HEK293 (cell line): ENCODE measurements at regions not wholly inside any gene's neighbourhood (a gene's known extent, or its start where the extent isn't known, plus 50 kb on each side); places are given as distances from the start of the nearest gene placed in this dataset.

Experiments used
- CTCF ChIA-PET: fragments of 350-600 bp; formaldehyde crosslinking; extraction: SDS; loops from one replicate; lab custom pipeline; 2021; ENCODE audit warnings: antibody characterized with exemption; lab: Yijun Ruan, JAX
- POLR2A ChIA-PET: fragments of 300-600 bp; formaldehyde crosslinking; extraction: SDS; loops from one replicate; lab custom pipeline; 2020; ENCODE audit warnings: antibody characterized with exemption, inconsistent platforms; lab: Yijun Ruan, JAX
- H3K27ac ChIP-seq: fragments of 200-500 bp; sonication (Bioruptor generic); 2 replicates; pipeline ENCODE4 v1.5.1; 2014; ENCODE audit warnings: low read depth, low read length, control low read depth, inconsistent platforms; ENCODE audit errors: extremely low read depth
- H3K36me3 ChIP-seq, 2 experiments: fragments of 200-500 bp in 1 of 2; sonication (Bioruptor generic) in 1 of 2; 1 replicate in 1 of 2; 2 replicates in 1 of 2; pipeline ENCODE4 v1.5.1; 2014 to 2017; ENCODE audit warnings: inconsistent platforms in 2 of 2, low read length in 2 of 2; ENCODE audit not compliant: control insufficient read depth in 2 of 2, insufficient read depth in 1 of 2
- H3K4me1 ChIP-seq: fragments of 200-500 bp; sonication (Bioruptor generic); 2 replicates; pipeline ENCODE4 v1.5.1; 2014; ENCODE audit warnings: mild to moderate bottlenecking, low read length, inconsistent platforms; ENCODE audit not compliant: control insufficient read depth, insufficient read depth
- H3K4me3 ChIP-seq: 2 replicates; pipeline ENCODE4 v1.5.1; 2011; ENCODE audit warnings: low read depth, mild to moderate bottlenecking, control low read depth, low read length, moderate library complexity
- H3K9me3 ChIP-seq: fragments of 200-500 bp; sonication (Bioruptor generic); 2 replicates; pipeline ENCODE4 v1.5.1; 2014; ENCODE audit warnings: low read depth, low read length, inconsistent platforms; ENCODE audit not compliant: control insufficient read depth, insufficient read depth
- EGR2 ChIP-seq: fragments of 450-650 bp; formaldehyde crosslinking; IDR thresholded peaks from 2 replicates; pipeline ENCODE4 v1.5.1; 2016; ENCODE audit warnings: low read depth, missing biosample characterization, missing genetic modification characterization
- HOXD13 ChIP-seq: sonication (generic); formaldehyde crosslinking; IDR thresholded peaks from 2 replicates; pipeline ENCODE4 v1.8.0; 2022; ENCODE audit warnings: missing genetic modification reagents, borderline replicate concordance
- RBAK ChIP-seq: fragments of 450-650 bp; formaldehyde crosslinking; IDR thresholded peaks from 2 replicates; pipeline ENCODE4 v1.5.1; 2016; ENCODE audit warnings: missing biosample characterization, missing genetic modification characterization
- SALL2 ChIP-seq: fragments of 450-650 bp; formaldehyde crosslinking; IDR thresholded peaks from 2 replicates; pipeline ENCODE4 v1.5.0; 2017; ENCODE audit warnings: missing biosample characterization, mild to moderate bottlenecking, missing genetic modification characterization, borderline replicate concordance
- SP2 ChIP-seq: fragments of 450-650 bp; formaldehyde crosslinking; IDR thresholded peaks from 2 replicates; pipeline ENCODE4 v1.5.1; 2016; ENCODE audit warnings: missing biosample characterization, missing genetic modification characterization
- ZBTB44 ChIP-seq: fragments of 450-650 bp; IDR thresholded peaks from 2 replicates; pipeline ENCODE4 v1.5.1; 2018; ENCODE audit warnings: missing biosample characterization, mild to moderate bottlenecking, missing genetic modification characterization
- ZFP41 ChIP-seq: fragments of 450-650 bp; formaldehyde crosslinking; IDR thresholded peaks from 2 replicates; pipeline ENCODE4 v1.5.1; 2016; ENCODE audit warnings: missing biosample characterization, missing genetic modification characterization, borderline replicate concordance
- ZNF19 ChIP-seq: fragments of 450-650 bp; formaldehyde crosslinking; IDR thresholded peaks from 2 replicates; pipeline ENCODE4; 2016; ENCODE audit warnings: missing biosample characterization, missing genetic modification characterization, low read depth
- ZNF211 ChIP-seq: fragments of 450-650 bp; formaldehyde crosslinking; IDR thresholded peaks from 2 replicates; pipeline ENCODE4 v1.5.1; 2016; ENCODE audit warnings: low read depth, missing biosample characterization, missing genetic modification characterization
- ZNF280C ChIP-seq: fragments of 450-650 bp; formaldehyde crosslinking; IDR thresholded peaks from 2 replicates; pipeline ENCODE4 v1.5.1; 2016; ENCODE audit warnings: missing biosample characterization, missing genetic modification characterization
- ZNF341 ChIP-seq: fragments of 450-650 bp; formaldehyde crosslinking; IDR thresholded peaks from 2 replicates; pipeline ENCODE4; 2016; ENCODE audit warnings: low read depth, missing biosample characterization, missing genetic modification characterization
- ZNF354C ChIP-seq: fragments of 450-650 bp; formaldehyde crosslinking; IDR thresholded peaks from 2 replicates; pipeline ENCODE4 v1.5.1; 2016; ENCODE audit warnings: missing biosample characterization, missing genetic modification characterization, low read depth, borderline replicate concordance
- ZNF501 ChIP-seq: fragments of 450-650 bp; formaldehyde crosslinking; IDR thresholded peaks from 2 replicates; pipeline ENCODE4 v1.5.1; 2016; ENCODE audit warnings: missing biosample characterization, missing genetic modification characterization
- ZNF529 ChIP-seq: fragments of 450-650 bp; formaldehyde crosslinking; IDR thresholded peaks from 2 replicates; pipeline ENCODE4 v1.5.1; 2017; ENCODE audit warnings: missing genetic modification characterization, missing biosample characterization; ENCODE audit not compliant: insufficient replicate concordance
- ZNF530 ChIP-seq: fragments of 450-650 bp; formaldehyde crosslinking; IDR thresholded peaks from 2 replicates; pipeline ENCODE4 v1.5.1; 2016; ENCODE audit warnings: low read depth, missing biosample characterization, missing genetic modification characterization
- ZNF548 ChIP-seq: fragments of 450-650 bp; formaldehyde crosslinking; IDR thresholded peaks from 2 replicates; pipeline ENCODE4 v1.5.1; 2016; ENCODE audit warnings: missing biosample characterization, missing genetic modification characterization
- ZNF555 ChIP-seq: fragments of 450-650 bp; formaldehyde crosslinking; conservative IDR thresholded peaks from 2 replicates; pipeline ENCODE4 v1.5.1; 2017; ENCODE audit warnings: missing biosample characterization, mild to moderate bottlenecking, missing genetic modification characterization, inconsistent platforms
- ZNF571 ChIP-seq: fragments of 450-650 bp; formaldehyde crosslinking; IDR thresholded peaks from 2 replicates; pipeline ENCODE4 v1.5.0; 2017; ENCODE audit warnings: missing biosample characterization, missing genetic modification characterization
- ZNF580 ChIP-seq: fragments of 450-650 bp; formaldehyde crosslinking; IDR thresholded peaks from 2 replicates; pipeline ENCODE4 v1.5.1; 2016; ENCODE audit warnings: missing biosample characterization, missing genetic modification characterization
- ZNF677 ChIP-seq: fragments of 450-650 bp; IDR thresholded peaks from 2 replicates; pipeline ENCODE4 v1.5.0; 2018; ENCODE audit warnings: missing biosample characterization, mild to moderate bottlenecking, missing genetic modification characterization, moderate library complexity
- ZNF776 ChIP-seq: fragments of 450-650 bp; formaldehyde crosslinking; IDR thresholded peaks from 2 replicates; pipeline ENCODE4 v1.5.0; 2017; ENCODE audit warnings: missing biosample characterization, missing genetic modification characterization, borderline replicate concordance
- ZSCAN16 ChIP-seq: fragments of 450-650 bp; formaldehyde crosslinking; IDR thresholded peaks from 2 replicates; pipeline ENCODE4 v1.5.1; 2016; ENCODE audit warnings: missing biosample characterization, missing genetic modification characterization

GRCh38 chr15:47492195-47492594 is 225.1 kb upstream of the SEMA6D start:
- no peaks in the 10 kb centered on the region for H3K4me1 ChIP-seq
- H3K4me3 ChIP-seq: no peak overlapping the region
- no peak overlapping the region for H3K27ac ChIP-seq
- no peaks in the 10 kb centered on the region for H3K36me3 ChIP-seq
- H3K9me3 ChIP-seq: no peaks in the 10 kb centered on the region
- no peak for TF ChIP-seq ZFP41
- TF ChIP-seq EGR2: no peak
- no peak for TF ChIP-seq ZNF571
- no peak for TF ChIP-seq ZNF354C
- TF ChIP-seq ZBTB44 (tag by site-specific recombination): no peak
- TF ChIP-seq SP2 (tag by site-specific recombination): no peak
- TF ChIP-seq ZNF529 (tag by site-specific recombination): no peak
- TF ChIP-seq ZNF341 (tag by site-specific recombination): no peak
- TF ChIP-seq ZNF776 (tag by site-specific recombination): no peak
- no peak for TF ChIP-seq HOXD13 (CRISPR knock-in tag)
- TF ChIP-seq ZNF280C (tag by site-specific recombination): no peak
- TF ChIP-seq ZNF501 (tag by site-specific recombination): no peak
- CTCF ChIA-PET: no interaction called here
- POLR2A ChIA-PET: no interaction called here

- ChIA-PET CTCF (no interaction called here), POLR2A (no interaction called here)
- H3K36me3 ChIP-seq: no peaks in the 10 kb centered on the region
- H3K4me3 ChIP-seq: no peak overlapping the region
- no peak overlapping the region for H3K27ac ChIP-seq
- no peaks in the 10 kb centered on the region for H3K9me3 ChIP-seq
- no peak for TF ChIP-seq ZNF19 (tag by site-specific recombination)
- TF ChIP-seq ZNF677 (tag by site-specific recombination): no peak
- no peak for TF ChIP-seq ZNF211
- TF ChIP-seq ZSCAN16: no peak
- TF ChIP-seq ZNF548 (tag by site-specific recombination): no peak
- TF ChIP-seq RBAK (tag by site-specific recombination): no peak
- TF ChIP-seq ZNF555 (tag by site-specific recombination): no peak
- TF ChIP-seq SALL2 (tag by site-specific recombination): no peak
- TF ChIP-seq ZNF530 (tag by site-specific recombination): no peak
- no peak for TF ChIP-seq ZNF580 (tag by site-specific recombination)
- H3K4me1 ChIP-seq: no peaks in the 10 kb centered on the region
These were observed 223.7 kb upstream of the SEMA6D start for GRCh38 chr15:47493357-47494247.
